Lower leg skin (tissue), 3 donors: ENCODE measurements at regions not wholly inside any gene's neighbourhood (a gene's known extent, or its start where the extent isn't known, plus 50 kb on each side); places are given as distances from the start of the nearest gene placed in this dataset.

Source experiments
- POLR2A ChIP-seq, 2 donors: fragments of 450-650 bp; IDR thresholded peaks; one replicate each; pipeline ENCODE4 v1.6.1; 2016 to 2017; ENCODE audit warnings: antibody characterized with exemption in 2 of 2, mild to moderate bottlenecking in 1 of 2, moderate library complexity in 1 of 2
- TF ChIP-seq, protein P1 (sequence below), 3 donors: fragments of 450-650 bp; IDR thresholded peaks; one replicate each; pipeline ENCODE4 v1.5.1; 2016; ENCODE audit warnings: antibody characterized with exemption in 3 of 3, mild to moderate bottlenecking in 3 of 3, moderate library complexity in 2 of 3

DNA sequence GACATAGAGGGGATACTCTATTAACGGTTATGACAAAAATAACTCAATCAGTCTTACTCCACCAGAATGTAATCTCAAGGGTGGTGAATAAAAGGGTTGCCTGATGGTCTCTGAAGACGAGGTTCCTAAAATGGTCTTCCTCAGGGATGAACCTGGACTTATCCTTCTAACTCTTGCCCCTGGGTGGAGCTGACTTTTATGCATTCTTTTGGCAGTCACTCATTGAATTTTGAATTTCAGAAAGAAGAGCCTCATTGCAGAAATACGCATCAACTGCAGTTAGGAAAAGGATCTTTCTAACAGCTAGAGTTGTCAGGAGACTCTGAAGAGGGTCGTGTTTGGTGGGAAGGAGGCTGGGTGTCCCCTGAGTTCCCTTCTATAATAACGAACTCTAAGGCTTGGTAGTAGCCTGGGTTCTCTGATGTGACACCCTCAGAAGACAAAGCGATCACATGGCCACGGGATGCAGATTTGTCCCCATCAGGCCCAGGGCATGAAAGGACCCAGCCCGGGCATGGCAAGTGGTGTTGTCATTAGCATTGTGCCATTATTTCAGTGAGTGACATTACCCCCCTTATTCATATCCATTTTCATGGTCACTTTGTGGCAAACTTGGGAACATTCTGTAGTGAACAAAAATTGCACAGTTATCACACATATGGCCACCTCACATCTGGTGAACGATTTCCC lies 58.6 kb upstream of the JCAD start:
- no peak for TF ChIP-seq POLR2A (IDR thresholded peaks at IDR 0.05)
- TF ChIP-seq, protein P1, sequence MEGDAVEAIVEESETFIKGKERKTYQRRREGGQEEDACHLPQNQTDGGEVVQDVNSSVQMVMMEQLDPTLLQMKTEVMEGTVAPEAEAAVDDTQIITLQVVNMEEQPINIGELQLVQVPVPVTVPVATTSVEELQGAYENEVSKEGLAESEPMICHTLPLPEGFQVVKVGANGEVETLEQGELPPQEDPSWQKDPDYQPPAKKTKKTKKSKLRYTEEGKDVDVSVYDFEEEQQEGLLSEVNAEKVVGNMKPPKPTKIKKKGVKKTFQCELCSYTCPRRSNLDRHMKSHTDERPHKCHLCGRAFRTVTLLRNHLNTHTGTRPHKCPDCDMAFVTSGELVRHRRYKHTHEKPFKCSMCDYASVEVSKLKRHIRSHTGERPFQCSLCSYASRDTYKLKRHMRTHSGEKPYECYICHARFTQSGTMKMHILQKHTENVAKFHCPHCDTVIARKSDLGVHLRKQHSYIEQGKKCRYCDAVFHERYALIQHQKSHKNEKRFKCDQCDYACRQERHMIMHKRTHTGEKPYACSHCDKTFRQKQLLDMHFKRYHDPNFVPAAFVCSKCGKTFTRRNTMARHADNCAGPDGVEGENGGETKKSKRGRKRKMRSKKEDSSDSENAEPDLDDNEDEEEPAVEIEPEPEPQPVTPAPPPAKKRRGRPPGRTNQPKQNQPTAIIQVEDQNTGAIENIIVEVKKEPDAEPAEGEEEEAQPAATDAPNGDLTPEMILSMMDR (IDR thresholded peaks at IDR 0.05): no peak
